Chondrocyte (in vitro differentiated cells): ENCODE measurements at regions not wholly inside any gene's neighbourhood (a gene's known extent, or its start where the extent isn't known, plus 50 kb on each side); places are given as distances from the start of the nearest gene placed in this dataset.
"Not testable (repeated sequence)": the region's sequence is repeated elsewhere in the genome, so short reads cannot be mapped to it uniquely, and the experiment has no call there.

Experiments used
- DNase-seq: peaks from one replicate; pipeline ENCODE4 v3.0.0; 2021; ENCODE audit warnings: mixed read lengths, low spot score
- H3K27ac Mint-ChIP-seq: one replicate; pipeline ENCODE4 v1.8.0; 2021; ENCODE audit warnings: mild to moderate bottlenecking, moderate library complexity, mixed read lengths; ENCODE audit not compliant: unreplicated experiment
- H3K27me3 Mint-ChIP-seq: 2 replicates; pipeline ENCODE4 v1.8.0; 2021; ENCODE audit warnings: low read depth, mixed read lengths
- H3K36me3 Mint-ChIP-seq: 2 replicates; pipeline ENCODE4 v1.8.0; 2021; ENCODE audit warnings: low read depth, mixed read lengths
- H3K4me1 Mint-ChIP-seq: 2 replicates; pipeline ENCODE4 v1.8.0; 2021; ENCODE audit warnings: low read depth, mild to moderate bottlenecking, mixed read lengths
- H3K4me3 Mint-ChIP-seq: one replicate; pipeline ENCODE4 v1.8.0; 2021; ENCODE audit warnings: mild to moderate bottlenecking, moderate library complexity, mixed read lengths; ENCODE audit not compliant: unreplicated experiment
- H3K9me3 Mint-ChIP-seq: 2 replicates; pipeline ENCODE4 v1.8.0; 2021; ENCODE audit warnings: low read depth, mixed read lengths
- TF ChIP-seq, protein P1 (sequence below): fragments of 200-600 bp; sonication (generic); IDR thresholded peaks from 2 replicates; pipeline ENCODE4 v1.5.0; 2021; ENCODE audit warnings: antibody characterized with exemption, mild to moderate bottlenecking, moderate library complexity

DNA sequence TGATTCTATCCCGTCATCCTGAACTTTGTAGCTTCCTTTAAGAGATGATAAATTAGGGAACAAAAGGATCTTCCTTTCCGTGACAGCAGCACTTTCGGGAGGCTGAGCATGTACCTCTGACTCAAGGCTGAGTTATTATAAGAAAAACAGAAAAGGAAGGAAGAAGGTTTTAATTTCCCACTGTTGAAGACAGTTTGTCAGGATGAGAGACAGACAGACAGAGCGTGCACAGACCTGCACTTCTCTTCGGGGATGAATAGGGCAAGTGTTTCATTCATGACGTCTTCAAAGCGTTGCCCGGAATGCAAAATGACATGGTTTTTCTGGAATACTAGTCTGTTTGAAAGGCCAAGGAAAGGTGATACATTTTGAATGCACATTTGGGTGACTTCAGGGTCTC lies 405.3 kb upstream of the FAT1 start:
- DNase-seq: no peak
- Mint-ChIP-seq H3K27ac (peak overlapping the region; percentile 69), H3K27me3 (no peaks in the 10 kb centered on the region), H3K4me1 (peaks cover 41% of the 10 kb centered on the region), H3K36me3 (no peaks in the 10 kb centered on the region), H3K9me3 (peaks cover 8% of the 10 kb centered on the region), H3K4me3 (peak overlapping the region; percentile 34)
- TF ChIP-seq, protein P1, sequence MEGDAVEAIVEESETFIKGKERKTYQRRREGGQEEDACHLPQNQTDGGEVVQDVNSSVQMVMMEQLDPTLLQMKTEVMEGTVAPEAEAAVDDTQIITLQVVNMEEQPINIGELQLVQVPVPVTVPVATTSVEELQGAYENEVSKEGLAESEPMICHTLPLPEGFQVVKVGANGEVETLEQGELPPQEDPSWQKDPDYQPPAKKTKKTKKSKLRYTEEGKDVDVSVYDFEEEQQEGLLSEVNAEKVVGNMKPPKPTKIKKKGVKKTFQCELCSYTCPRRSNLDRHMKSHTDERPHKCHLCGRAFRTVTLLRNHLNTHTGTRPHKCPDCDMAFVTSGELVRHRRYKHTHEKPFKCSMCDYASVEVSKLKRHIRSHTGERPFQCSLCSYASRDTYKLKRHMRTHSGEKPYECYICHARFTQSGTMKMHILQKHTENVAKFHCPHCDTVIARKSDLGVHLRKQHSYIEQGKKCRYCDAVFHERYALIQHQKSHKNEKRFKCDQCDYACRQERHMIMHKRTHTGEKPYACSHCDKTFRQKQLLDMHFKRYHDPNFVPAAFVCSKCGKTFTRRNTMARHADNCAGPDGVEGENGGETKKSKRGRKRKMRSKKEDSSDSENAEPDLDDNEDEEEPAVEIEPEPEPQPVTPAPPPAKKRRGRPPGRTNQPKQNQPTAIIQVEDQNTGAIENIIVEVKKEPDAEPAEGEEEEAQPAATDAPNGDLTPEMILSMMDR: no peak

DNA sequence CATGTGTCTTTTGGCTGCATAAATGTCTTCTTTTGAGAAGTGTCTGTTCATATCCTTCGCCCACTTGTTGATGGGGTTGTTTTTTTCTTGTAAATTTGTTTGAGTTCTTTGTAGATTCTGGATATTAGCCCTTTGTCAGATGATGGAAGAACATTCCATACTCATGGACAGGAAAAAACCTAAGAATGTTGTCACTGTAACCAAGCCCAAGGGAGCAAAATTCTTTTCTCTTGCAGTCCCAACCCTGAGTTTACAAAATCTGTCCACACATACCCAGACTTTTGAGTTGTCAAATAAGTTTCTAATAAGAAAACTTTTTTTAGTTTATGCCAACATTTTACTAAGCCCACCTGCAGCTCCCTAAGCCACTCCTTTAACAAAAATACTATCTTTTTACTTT lies 408.2 kb upstream of the FAT1 start:
- H3K9me3 Mint-ChIP-seq, H3K27ac Mint-ChIP-seq, H3K4me3 Mint-ChIP-seq, H3K36me3 Mint-ChIP-seq, H3K27me3 Mint-ChIP-seq, DNase-seq: not testable (repeated sequence)
- H3K4me1 Mint-ChIP-seq: peaks cover 33% of the 10 kb centered on the region

DNA sequence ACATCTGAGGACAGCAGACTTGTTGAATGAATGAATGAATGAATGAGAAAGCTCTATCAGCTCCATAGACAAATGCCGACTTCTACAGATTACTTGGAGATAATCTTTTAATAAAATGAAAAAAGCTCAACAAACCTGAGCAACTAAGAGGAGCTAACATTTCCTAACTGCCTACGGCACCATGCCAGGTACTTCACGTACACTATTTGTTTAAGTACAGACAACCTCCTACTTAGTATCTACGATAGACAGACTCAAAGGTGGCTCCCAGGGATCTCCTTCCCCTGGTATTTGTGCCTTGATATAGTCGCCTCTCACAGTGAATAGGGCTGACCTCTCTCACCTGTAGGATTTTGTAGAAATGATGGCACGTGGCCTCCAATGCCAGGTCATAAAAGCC lies 412.2 kb upstream of the FAT1 start:
- Mint-ChIP-seq H3K4me3 (no peak overlapping the region), H3K36me3 (no peaks in the 10 kb centered on the region), H3K27me3 (no peaks in the 10 kb centered on the region), H3K9me3 (peaks cover 3% of the 10 kb centered on the region), H3K27ac (no peak overlapping the region), H3K4me1 (peaks cover 5% of the 10 kb centered on the region)
- TF ChIP-seq, protein P1: no peak
- no peak for DNase-seq

DNA sequence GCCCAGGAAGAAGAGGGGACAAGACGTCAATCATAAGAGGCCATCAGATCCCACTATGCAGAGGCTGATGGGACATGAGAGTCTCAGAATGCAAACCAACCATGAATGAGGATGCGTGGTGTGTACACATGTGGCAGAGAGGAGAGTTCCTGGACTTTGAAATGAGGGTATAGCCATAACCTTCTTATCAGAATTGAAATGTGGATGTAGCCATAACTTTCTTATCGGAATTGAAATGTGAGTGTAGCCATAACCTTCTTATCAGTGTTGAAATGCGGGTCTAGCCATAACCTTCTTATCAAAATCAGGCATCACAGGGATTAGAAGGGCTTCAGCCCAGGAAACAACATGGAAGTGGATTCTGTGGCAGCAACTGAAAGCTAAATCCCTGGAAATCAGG lies 415.5 kb upstream of the FAT1 start:
- H3K27me3 Mint-ChIP-seq: no peaks in the 10 kb centered on the region
- H3K4me1 Mint-ChIP-seq: peaks cover 5% of the 10 kb centered on the region
- H3K36me3 Mint-ChIP-seq: no peaks in the 10 kb centered on the region
- H3K4me3 Mint-ChIP-seq: no peak overlapping the region
- no peak overlapping the region for H3K27ac Mint-ChIP-seq
- TF ChIP-seq, protein P1: no peak
- no peak for DNase-seq
- no peaks in the 10 kb centered on the region for H3K9me3 Mint-ChIP-seq

DNA sequence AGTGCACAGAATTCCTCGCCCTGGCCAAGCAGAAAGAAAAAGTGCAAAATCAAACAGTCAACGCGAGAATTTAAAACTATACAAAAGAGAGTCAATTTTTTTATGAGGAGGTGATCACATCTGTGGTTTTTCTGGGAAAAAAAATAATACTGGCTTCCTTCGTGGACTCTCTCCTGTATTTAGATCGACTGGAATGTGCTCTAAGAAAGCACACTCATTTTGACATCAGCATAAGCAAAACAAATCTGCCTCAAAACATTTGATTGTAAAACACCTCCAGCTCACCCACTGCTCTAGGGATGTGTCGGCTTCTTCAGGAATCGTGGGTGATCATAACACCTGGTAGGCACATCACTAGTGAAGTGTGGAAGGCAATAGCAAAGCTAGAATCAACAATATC lies 417.4 kb upstream of the FAT1 start:
- H3K27me3 Mint-ChIP-seq: no peaks in the 10 kb centered on the region
- no peaks in the 10 kb centered on the region for H3K36me3 Mint-ChIP-seq
- no peak overlapping the region for H3K27ac Mint-ChIP-seq
- no peaks in the 10 kb centered on the region for H3K9me3 Mint-ChIP-seq
- no peak for DNase-seq
- H3K4me1 Mint-ChIP-seq: peaks cover 5% of the 10 kb centered on the region
- H3K4me3 Mint-ChIP-seq: no peak overlapping the region
- TF ChIP-seq, protein P1: no peak

DNA sequence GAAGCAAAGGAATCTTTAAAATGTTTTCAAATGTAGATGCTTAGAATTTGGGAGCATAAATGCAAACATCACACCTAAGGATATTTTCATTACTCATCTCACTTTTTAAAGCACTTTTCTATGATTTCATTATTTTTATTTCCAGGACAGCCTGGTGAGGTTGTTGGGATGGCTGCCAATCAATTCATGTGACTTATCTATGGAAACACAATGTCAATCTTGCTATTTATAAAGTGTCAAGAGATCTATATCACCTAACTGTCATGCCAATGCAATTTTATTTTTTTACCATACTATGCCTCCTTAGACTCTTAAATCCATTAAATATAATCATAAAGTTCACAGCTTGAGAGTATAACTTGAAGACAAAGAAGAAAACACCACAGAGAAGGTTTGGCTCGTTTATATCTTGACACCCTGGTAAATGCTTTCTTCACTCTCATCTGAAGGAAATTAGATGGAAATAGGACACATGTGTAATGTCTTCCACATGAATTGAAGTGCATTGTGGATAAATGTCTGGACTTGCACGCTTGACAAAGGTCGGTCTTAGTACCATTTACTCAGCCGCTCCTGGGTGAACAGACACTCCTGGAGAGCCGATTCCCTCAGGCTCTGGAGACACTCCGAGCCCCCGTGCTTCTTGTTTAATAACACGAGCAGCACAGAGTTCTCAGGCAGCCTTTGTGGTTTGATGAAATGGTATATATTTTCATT lies 425.7 kb upstream of the FAT1 start:
- Mint-ChIP-seq H3K9me3 (peaks cover 8% of the 10 kb centered on the region), H3K27ac (no peak overlapping the region), H3K27me3 (no peaks in the 10 kb centered on the region), H3K4me3 (no peak overlapping the region), H3K36me3 (no peaks in the 10 kb centered on the region), H3K4me1 (peaks cover 15% of the 10 kb centered on the region)
- TF ChIP-seq, protein P1: no peak
- DNase-seq: no peak
